ENCODE measurements at regions not wholly inside any gene's neighbourhood (a gene's known extent, or its start where the extent isn't known, plus 50 kb on each side); places are given as distances from the start of the nearest gene placed in this dataset.

DNA sequence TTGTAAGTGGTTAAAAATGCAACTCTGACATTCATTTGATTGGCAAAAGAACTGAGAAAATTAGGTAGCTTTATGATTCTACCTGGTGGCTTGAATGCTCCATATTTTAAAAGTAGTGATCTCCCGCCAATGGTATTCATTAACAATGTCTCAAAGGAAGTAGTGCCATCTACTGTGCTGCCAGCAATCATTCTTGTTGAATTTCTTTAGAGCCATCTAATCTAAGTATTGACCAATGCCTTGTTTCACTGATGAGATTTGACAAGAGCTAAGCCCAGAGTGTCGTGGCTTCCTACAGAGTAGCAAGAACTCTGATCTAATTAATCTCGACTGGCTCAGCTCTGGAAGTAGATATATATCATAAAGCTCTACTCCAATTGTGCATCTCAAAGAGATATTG is 696.7 kb downstream of the C6orf118 start:
- TF ChIP-seq, protein P1, sequence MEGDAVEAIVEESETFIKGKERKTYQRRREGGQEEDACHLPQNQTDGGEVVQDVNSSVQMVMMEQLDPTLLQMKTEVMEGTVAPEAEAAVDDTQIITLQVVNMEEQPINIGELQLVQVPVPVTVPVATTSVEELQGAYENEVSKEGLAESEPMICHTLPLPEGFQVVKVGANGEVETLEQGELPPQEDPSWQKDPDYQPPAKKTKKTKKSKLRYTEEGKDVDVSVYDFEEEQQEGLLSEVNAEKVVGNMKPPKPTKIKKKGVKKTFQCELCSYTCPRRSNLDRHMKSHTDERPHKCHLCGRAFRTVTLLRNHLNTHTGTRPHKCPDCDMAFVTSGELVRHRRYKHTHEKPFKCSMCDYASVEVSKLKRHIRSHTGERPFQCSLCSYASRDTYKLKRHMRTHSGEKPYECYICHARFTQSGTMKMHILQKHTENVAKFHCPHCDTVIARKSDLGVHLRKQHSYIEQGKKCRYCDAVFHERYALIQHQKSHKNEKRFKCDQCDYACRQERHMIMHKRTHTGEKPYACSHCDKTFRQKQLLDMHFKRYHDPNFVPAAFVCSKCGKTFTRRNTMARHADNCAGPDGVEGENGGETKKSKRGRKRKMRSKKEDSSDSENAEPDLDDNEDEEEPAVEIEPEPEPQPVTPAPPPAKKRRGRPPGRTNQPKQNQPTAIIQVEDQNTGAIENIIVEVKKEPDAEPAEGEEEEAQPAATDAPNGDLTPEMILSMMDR (IDR thresholded peaks at IDR 0.05; ENCODE audit: insufficient read depth, low read length, poor library complexity, severe bottlenecking): no peak
- no peak for TF ChIP-seq EZH2phosphoT487 (conservative IDR thresholded peaks at IDR 0.05; ENCODE audit: low read length)
